Brain microvascular endothelial cell (primary cell): ENCODE measurements at regions not wholly inside any gene's neighbourhood (a gene's known extent, or its start where the extent isn't known, plus 50 kb on each side); places are given as distances from the start of the nearest gene placed in this dataset.

Experiments
- DNase-seq: peaks from one replicate; pipeline ENCODE4 v3.0.0-alpha.2; 2020
- H3K27ac ChIP-seq: fragments of 250-450 bp; sonication (Bioruptor Pico); 2 replicates; pipeline ENCODE4 v1.5.1; 2020; ENCODE audit warnings: mild to moderate bottlenecking, moderate library complexity
- H3K27me3 ChIP-seq: fragments of 250-450 bp; sonication (Bioruptor Pico); replicated peaks from 2 replicates; pipeline ENCODE4 v1.5.1; 2020; ENCODE audit warnings: mild to moderate bottlenecking
- H3K36me3 ChIP-seq: fragments of 250-450 bp; sonication (Bioruptor Pico); replicated peaks from 2 replicates; pipeline ENCODE4 v1.5.1; 2020; ENCODE audit warnings: mild to moderate bottlenecking
- H3K4me3 ChIP-seq: 2 replicates; pipeline ENCODE4 v1.5.1; 2011; ENCODE audit warnings: low read depth, mild to moderate bottlenecking, control low read depth, low read length, moderate library complexity
- in situ Hi-C: cut with HindIII; loops from 2 replicates; pipeline ENCODE4 v1.10.0; 2017; ENCODE audit warnings: low sequenced_read_pairs, low pct_ligation_motif_present
- TF ChIP-seq, protein P1 (sequence below): IDR thresholded peaks from 2 replicates; pipeline ENCODE4 v1.5.1; 2011; ENCODE audit warnings: low read depth, mild to moderate bottlenecking, moderate library complexity, low read length, control low read depth, inconsistent platforms; ENCODE audit errors: missing control alignments

DNA sequence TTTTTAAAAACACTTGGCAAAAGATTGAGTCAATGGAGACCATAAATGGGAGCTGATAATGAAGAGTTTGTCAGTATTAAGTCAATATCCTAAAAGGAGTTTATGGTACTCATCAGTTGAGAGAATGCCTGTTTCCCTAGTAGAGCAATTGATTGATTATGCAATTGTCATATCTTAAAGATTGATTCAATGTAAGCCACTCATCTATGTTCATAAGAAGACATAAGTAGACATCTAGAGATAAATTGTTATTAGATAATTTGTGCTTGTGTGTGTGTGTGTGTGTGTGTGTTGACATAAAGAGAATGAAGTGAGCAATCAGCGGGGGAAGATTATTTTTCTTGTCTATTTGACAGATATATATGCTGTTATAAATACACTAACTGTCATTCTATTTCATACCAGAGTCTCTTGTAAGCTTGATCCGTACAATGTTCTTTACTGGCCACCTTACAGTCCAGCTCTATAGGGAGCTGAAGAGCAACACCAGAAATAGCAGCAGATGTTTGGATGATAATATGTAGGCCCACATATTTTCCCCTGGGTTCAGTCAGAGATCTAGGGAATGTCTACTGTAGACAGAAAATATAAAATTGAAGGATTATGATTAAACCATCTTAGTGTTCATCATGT is 848.6 kb upstream of the EPHA6 start:
- H3K36me3 ChIP-seq: no peaks in the 10 kb centered on the region
- H3K27ac ChIP-seq: no peak overlapping the region
- DNase-seq: no peak
- in situ Hi-C loops: no loop called here
- H3K4me3 ChIP-seq: no peak overlapping the region
- no peaks in the 10 kb centered on the region for H3K27me3 ChIP-seq
- TF ChIP-seq, protein P1, sequence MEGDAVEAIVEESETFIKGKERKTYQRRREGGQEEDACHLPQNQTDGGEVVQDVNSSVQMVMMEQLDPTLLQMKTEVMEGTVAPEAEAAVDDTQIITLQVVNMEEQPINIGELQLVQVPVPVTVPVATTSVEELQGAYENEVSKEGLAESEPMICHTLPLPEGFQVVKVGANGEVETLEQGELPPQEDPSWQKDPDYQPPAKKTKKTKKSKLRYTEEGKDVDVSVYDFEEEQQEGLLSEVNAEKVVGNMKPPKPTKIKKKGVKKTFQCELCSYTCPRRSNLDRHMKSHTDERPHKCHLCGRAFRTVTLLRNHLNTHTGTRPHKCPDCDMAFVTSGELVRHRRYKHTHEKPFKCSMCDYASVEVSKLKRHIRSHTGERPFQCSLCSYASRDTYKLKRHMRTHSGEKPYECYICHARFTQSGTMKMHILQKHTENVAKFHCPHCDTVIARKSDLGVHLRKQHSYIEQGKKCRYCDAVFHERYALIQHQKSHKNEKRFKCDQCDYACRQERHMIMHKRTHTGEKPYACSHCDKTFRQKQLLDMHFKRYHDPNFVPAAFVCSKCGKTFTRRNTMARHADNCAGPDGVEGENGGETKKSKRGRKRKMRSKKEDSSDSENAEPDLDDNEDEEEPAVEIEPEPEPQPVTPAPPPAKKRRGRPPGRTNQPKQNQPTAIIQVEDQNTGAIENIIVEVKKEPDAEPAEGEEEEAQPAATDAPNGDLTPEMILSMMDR: no peak

DNA sequence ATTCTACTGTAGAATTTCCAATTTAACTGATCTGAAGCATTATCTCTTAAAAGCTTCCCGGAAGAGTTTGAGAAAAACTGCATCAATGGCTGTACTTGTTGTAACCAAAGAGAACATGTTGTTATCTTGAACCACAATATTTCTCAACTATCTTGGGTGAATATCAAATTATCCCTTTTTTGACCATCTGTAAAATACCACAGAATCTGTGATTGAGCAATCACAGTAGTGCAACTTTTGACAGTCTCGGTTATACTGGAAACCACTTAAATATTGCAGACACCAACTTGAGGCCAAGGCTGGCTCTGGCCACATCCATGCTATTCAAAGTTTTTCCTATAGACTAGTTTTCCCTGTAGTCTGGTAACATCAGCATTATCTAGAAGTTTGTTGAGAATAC is 842.8 kb upstream of the EPHA6 start:
- no peak for DNase-seq
- TF ChIP-seq, protein P1: no peak
- no peak overlapping the region for H3K27ac ChIP-seq
- no peak overlapping the region for H3K4me3 ChIP-seq
- H3K36me3 ChIP-seq: no peaks in the 10 kb centered on the region
- H3K27me3 ChIP-seq: no peaks in the 10 kb centered on the region
- in situ Hi-C loops: no loop called here

DNA sequence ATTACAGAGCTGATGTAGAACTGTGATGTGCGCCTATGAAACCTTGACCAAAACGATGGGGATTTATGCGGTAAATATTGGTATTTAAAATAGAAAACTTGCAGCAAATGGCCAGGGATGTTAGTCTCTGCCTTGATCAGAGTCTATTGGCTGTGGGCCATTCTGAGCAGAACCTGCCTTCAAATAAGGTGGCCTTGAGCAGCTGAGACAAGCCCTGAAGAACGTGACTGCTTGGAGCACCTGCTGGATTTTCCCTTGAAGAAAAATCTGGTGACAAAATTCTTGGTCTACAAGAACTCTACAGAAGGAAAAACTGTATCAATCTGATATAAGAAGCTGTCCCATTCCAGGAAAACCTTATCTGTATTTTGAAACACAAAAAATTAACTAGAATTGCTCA is 820.1 kb upstream of the EPHA6 start:
- Histone ChIP-seq H3K4me3 (no peak overlapping the region), H3K36me3 (no peaks in the 10 kb centered on the region), H3K27me3 (no peaks in the 10 kb centered on the region), H3K27ac (no peak overlapping the region)
- in situ Hi-C loops: no loop called here
- TF ChIP-seq, protein P1: no peak
- DNase-seq: no peak

DNA sequence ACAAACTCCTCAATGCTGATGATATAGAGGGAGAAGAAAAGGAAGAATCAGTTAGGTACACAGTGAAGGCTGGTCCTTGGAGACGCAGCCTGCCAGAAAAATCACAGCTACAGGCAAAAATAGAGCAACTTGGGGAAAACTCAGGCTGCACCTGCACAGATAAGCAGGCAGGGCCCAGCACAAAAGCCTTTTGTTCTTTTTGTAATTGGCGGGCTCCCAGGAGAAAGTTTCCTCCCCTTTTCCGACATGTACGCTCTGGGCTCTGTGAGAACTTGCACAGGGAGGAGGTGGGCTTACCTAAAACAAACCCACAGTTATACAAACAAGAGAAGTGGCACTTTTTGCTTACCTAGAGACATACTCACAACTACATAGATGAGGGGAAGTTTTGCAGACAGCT is 813.4 kb upstream of the EPHA6 start:
- DNase-seq: no peak
- Histone ChIP-seq H3K27me3 (no peaks in the 10 kb centered on the region), H3K27ac (no peak overlapping the region), H3K36me3 (no peaks in the 10 kb centered on the region), H3K4me3 (no peak overlapping the region)
- TF ChIP-seq, protein P1: no peak
- in situ Hi-C loops: no loop called here

DNA sequence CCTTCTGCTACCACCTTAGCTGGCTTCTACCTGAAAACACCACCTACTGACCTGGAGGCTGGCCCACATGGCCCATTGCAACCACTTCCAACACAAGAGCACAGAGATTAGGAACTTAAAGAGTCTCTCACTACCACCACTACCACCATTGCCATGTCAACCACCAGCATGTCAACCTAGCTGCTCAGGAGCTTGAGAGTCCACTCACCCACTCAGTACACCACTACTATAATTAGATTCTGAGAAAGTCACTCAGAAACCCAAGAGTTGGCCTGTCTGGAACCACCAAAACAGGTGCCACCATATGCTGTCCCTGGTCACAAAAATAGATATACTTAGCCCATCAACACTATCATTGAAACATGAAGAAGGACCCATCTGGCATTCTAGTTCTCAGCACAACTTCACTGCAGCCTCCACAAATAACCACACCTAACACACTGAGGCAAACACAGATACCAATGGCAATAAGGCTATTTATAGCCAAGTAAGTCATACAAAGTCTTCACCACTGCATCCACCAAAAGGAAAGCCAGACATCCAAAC is 806.7 kb upstream of the EPHA6 start:
- TF ChIP-seq, protein P1: no peak
- no peak for DNase-seq
- H3K27me3 ChIP-seq: no peaks in the 10 kb centered on the region
- no peak overlapping the region for H3K27ac ChIP-seq
- no peaks in the 10 kb centered on the region for H3K36me3 ChIP-seq
- in situ Hi-C loops: no loop called here
- no peak overlapping the region for H3K4me3 ChIP-seq

DNA sequence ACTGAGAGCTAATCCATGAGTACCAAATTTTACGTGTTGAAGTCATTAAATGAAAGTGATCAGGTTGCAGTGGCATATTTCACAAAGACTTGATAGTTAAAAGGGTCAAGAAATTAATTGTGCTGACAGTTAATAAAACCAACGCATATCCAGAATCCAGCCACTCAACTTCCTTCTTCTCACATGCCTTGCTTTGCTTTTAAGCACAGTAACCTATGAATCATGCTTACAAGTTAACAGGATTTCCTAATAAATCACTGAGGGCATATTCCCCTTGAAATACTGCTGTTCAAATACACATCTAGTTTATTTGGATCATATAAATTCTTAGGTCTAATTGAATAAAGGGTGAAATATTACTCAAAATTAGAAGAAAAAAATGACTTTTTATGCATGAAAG is 801.5 kb upstream of the EPHA6 start:
- in situ Hi-C loops: no loop called here
- Histone ChIP-seq H3K4me3 (no peak overlapping the region), H3K36me3 (no peaks in the 10 kb centered on the region), H3K27ac (no peak overlapping the region), H3K27me3 (no peaks in the 10 kb centered on the region)
- no peak for DNase-seq
- TF ChIP-seq, protein P1: no peak
